ENCODE measurements at regions not wholly inside any gene's neighbourhood (a gene's known extent, or its start where the extent isn't known, plus 50 kb on each side); places are given as distances from the start of the nearest gene placed in this dataset.
"Not testable (repeated sequence)": the region's sequence is repeated elsewhere in the genome, so short reads cannot be mapped to it uniquely, and the experiment has no call there.

DNA sequence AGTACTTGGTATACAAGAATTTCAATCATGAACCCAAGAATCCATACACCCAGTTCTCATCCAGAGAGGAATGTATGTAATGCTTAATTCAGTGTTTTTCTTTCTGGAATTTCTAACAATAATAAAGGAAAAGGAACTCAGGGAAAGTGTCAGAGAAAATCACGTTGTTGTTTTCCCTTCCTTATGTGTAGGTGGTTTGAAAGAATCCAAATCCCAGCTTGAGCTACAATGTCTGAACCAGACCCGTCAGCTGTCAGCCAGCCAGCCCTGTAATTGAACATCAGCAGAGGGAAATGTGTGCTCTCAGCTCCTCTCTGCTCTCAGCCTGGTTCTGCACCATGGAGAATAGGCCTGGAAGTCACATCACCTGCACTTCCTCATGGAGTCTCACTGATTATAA is 126.5 kb downstream of the TMEM30B start:
- no peak for DNase-seq

- no peak for DNase-seq
Observed at GRCh38 chr14:61153914-61154545, 127.1 kb downstream of the TMEM30B start.

DNA sequence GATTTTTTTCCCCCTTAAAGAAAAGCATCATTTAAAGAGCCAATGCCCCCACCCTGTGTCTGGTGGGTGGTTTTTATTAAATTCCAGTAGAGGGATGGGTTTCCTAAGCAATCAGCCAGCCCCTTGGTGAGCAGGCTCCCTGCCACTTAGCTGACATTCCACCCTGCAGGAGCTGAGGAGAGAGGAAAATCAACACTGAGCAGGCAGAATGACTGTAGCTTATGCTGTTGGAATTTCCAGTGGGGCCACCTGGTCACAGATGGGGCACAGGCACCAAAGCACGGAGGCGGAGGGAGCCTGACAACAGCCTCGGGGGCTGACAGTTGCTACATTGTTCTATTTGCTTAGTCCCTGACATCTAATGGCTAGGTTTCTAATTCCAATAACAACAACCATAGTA is 127.7 kb downstream of the TMEM30B start:
- no peak for DNase-seq

DNA sequence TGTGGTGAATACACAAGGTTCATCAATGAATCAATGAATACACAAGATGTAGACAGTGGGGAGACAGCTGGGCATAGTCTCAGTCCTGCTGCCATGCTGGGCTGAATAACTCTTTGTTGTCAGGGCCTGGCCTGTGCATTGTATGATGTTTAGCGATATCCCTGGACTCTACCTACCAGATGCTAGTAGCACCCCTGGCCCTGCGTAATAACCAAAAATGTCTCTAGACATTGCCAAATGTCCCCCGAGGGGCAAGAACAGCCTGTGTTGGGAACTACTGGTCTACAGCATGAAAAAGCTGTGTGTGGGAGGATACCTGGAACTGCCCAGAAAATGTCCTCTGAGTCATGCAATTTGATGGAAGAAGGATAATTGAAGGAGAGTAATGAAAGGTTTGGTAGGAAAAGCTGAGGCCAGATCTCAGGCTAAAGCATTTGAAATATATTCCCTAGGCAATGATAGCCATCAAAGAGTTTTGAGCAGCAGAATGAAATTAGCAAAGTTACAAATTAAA is 128.2 kb downstream of the TMEM30B start:
- no peak for DNase-seq

DNA sequence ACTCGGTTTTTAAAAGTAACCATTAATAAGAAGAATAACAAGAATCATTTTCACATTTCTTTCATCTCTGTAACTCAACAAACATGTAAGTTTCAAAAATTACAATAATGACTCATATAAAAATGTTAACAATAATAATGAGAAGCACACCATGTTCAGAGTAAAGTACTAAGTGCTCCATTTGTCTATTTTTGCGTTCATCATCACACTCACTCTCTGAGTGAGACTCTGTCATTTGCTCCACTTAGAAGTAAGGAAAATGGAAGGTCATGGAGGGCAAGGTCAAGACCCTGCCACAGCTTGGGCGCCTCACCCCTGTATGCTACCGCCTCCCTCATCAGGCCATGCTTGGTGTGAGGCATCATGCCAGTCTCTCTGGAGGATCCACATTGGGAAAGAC is 129.9 kb downstream of the TMEM30B start:
- no peak for DNase-seq

DNA sequence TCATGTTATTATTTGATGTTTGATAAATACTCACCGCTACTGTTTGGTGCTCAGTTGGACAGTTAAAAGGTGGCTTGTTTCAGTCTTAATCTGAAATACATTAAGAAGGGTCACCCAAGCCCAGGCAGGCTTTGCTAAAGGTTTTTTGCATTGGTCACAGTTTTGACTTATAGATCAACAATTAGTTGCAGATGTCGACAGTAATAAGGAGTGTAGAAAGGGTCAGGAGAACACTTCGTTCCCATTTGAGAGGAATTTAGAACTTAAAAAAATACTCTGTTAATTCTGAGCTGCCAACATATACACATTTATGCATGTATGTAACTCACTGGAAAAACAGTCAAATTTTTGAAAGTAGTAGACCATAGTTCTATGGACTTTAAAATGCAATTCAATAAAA is 130.3 kb downstream of the TMEM30B start:
- no peak for DNase-seq

- no peak for DNase-seq
Observed at GRCh38 chr14:61149896-61150295, 131.2 kb downstream of the TMEM30B start.

DNA sequence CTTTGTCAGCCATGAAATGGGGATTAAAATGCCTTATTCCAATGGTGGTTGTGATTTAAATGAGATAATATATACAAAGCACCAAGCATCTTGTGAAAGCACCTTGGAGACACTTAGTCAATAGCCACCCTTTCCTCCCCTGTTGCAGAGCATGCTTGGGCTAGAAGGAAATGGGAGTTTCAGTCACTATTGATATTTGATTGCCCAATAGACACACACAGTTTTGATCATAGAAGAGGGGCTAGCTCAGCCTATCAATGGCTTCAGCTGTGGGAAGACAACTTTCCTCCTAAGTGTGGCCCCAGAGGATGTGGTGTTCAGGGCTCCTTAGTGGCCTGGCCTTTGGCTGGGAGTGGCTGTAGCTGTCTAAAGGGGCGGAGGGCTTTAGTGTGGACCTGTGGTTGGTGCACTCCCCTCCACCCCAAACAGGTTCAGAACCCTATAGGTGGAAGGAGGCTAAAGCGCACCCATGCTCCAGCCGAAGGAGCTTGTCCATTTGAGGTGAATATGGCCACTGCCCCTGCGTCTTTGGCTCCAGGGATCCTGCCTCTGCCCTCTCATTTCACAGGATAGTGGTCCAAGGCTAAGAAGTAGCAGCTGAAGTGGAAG is 132.3 kb downstream of the TMEM30B start:
- DNase-seq, result no peak

DNA sequence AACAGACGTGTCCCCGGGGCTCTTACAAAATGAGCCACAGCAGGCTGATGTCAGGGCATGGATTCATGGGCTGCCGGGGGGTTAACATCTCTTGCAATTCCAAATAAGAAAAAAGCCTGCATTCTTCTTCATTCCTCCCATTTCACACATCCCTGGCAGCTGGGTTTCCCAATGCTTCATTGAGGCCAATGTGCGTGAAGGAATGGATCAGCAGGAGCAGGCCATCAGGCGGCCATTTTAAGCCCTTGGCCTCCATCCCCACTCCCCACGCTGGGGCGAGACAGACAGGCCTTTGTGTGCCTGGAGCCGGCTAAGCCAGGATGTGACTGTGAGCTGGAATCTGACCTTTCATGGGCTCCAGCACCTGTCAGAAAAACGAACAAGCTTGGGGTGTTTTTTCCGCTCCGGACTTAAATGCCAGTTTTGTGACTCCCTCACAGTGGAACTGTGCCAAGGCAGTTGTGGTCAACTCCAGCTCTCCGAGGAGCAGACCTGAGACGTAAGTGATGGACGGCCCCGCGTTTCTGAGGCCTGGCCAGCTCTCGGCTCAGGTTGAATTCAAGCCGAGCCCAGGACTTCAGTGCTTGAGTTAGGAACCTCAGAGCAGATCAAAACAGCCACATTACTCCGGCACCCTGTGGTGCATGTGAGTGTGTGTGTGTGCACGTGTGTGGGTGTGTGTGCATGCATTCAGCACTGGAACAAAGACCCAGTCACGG is 133.1 kb downstream of the TMEM30B start:
- no peak for DNase-seq

- DNase-seq, result no peak
Observed at GRCh38 chr14:61147381-61147821, 133.7 kb downstream of the TMEM30B start.

DNA sequence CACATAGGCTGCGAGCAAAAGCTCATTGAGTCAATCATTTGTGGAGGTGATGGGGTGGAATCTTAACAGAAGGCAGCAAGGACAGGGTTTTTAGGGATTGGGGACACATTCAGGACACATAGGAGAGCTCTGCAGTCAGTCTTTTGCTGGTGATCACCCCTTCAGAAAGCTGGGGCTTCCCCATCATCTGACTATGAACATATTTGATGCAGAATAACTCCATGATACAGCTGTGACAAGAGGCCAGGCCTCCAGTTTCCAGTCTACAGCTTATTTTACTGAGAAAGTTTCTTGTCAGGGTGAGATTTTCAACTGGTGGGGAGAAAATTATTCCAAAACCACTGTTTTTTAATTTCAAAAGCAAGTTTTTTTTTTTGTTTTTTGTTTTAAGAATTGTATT is 134.2 kb downstream of the TMEM30B start:
- DNase-seq, result no peak

DNA sequence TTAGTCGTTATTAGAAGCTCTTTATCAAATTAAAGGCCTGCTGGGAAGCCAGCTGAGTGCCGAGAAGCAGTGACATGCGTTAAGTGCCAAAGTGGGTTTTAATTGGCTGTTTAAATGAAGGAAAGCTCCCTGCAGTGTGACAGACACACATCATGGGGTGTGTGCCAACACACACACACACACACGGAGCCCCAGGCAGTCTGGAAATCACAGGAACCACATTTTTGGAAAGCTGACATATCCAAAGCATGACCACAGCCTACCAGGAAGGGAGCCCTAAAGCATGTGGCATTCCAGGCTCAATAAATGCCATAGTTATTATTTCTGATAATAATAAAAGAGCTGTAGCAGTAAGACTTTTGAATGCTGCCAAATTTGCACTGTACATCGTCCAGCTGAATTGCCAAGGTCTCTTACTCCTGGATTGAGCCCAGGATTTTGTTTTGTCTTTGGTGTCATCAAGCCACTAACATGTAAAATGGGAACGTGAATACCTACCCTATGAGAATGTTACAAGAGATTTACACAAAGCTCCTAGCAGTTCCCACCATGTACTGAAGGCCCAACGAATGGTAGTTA is 135.1 kb downstream of the TMEM30B start:
- DNase-seq, result no peak

DNA sequence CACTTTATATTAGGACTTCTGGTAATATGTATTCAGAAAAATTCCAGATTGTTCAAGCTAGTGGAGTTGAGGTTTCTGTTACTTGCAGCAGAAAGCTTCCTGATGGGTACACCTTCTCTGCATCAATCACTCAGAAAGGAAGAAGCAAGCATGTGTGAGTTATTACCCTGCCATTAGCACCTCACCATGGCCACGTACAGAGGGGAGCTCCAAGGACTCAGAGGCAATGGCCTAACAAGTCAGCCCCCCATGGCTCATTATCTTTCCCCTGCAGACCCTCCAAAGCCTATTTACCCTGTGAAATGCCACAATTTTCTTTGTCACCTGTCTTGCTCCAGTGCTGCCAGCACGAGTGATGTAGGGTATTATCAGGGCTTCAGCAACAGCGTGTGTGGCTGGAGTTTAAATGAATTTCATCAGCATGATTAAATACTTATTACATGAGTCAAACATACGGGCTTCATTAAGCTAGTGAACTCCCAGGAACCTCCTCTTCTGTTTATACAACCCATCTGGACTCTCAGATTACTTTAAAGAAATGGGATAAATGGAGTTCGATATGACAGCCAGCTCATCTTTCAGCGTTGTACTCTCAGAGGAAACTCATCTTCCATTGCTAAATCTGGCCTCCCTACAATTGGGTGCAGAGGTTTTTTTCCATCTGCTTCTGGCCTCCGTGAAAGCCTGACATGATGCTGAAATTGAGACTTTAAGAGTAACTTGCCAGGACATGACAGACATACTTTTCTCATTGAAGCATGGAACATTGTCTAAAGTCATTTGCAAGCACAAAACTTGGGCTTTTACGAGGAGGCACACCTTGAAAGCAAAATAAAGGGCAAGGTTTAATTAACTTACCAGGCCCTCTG is 135.9 kb downstream of the TMEM30B start:
- no peak for DNase-seq

DNA sequence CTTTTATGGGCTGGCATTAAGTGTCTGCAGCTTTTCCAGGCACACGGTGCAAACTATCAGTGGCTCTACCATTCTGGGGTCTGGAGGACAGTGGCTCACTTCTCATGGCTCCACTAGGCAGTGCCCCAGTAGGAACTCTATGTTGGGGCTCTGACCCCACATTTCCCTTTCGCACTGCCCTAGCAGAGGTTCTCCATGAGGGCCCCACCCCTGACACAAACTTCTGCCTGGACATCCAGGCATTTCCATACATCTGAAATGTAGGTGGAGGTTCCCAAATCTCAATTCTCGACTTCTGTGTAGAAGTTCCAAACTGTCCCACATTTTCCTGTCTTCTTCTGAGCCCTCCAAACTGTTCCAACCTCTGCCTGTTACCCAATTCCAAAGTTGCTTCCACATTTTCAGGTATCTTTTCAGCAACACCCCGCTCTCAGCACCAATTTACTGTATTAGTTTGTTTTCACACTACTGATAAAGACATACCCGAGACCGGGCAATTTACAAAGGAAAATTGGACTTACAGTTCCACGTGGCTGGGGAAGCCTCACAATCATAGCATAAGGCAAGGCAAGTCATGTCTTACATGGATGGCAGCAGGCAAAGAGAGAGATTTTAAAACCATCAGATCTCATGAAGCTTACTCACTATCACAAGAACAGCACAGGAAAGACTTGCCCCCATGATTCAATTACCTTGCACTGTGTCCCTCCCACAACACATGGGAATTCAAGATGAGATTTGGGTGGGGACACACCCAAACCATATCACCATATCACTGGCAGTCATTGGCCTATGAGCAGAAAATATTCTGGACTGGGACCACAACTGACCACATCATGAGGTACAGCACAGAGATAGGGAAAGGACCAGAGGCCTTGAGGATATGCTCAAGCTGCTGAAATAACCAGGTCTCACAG is 136.8 kb downstream of the TMEM30B start:
- DNase-seq, result not testable (repeated sequence)

DNA sequence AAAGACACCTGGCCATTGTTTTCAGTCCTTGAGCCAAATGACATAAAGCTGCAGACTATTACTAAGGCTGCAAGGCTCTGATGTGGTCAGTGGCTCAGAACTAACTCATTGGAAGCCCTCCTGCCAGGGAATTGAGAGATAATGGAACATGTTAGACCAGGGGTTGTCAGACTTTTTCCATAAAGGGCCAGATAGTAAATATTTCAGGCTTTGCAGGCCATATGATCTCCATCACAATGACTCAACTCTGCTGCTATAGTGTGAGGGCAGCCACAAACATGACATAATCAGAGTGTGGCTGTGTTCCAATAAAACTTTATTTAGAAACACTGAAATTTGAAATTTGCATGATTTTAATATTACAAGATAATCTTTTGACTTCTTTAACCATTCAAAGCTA is 140.3 kb downstream of the TMEM30B start:
- no peak for DNase-seq

- no peak for DNase-seq
Observed at GRCh38 chr14:61140271-61140670, 140.9 kb downstream of the TMEM30B start.

DNA sequence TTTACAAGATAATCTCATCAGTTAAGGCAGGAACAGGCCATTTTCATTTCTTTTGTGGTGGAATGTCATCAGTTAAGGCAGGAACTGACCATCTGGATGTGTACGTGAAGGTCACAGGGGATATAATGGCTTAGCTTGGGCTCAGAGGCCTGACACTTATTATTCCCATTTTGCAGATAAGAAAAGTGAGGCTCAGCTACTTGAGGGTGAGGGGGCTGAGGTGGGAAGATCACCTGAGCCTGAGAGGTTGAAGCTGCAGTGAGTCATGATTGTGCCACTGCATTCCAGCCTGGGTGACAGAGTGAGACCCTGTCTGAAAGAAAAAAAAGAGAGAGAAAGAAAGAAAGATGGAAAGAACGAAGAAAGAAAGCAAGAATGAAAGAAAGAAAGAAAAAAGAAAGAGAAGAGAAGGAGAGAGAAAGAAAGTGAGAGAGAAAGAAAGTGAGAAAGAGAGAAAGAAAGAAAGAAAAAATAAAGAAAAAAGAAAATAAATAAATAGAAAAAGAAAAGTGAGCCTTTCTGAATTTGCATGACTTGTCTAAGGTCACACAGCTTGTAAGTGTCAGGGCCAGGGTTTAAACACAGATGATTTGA is 142.0 kb downstream of the TMEM30B start:
- DNase-seq, result no peak

DNA sequence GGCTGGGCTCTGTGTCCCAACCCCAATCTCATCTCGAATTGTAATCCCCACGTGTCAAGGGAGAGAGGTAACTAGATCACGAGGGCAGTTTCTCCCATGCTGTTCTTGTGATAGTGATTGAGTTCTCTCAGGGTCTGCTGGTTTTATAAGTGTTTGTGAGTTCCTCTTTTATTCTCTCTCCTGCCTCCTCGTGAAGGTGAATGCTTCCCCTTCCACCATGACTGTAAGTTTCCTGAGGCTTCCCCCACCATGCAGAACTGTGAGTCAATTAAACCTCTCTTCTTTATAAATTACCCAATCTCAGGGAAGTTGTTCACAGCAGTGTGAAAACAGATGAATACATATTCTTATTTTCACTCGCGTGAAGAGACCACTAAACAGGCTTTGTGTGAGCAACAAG is 148.2 kb downstream of the TMEM30B start:
- no peak for DNase-seq

GRCh38 chr14:61132336-61132735 is 148.8 kb downstream of the TMEM30B start:
- DNase-seq, result no peak

DNA sequence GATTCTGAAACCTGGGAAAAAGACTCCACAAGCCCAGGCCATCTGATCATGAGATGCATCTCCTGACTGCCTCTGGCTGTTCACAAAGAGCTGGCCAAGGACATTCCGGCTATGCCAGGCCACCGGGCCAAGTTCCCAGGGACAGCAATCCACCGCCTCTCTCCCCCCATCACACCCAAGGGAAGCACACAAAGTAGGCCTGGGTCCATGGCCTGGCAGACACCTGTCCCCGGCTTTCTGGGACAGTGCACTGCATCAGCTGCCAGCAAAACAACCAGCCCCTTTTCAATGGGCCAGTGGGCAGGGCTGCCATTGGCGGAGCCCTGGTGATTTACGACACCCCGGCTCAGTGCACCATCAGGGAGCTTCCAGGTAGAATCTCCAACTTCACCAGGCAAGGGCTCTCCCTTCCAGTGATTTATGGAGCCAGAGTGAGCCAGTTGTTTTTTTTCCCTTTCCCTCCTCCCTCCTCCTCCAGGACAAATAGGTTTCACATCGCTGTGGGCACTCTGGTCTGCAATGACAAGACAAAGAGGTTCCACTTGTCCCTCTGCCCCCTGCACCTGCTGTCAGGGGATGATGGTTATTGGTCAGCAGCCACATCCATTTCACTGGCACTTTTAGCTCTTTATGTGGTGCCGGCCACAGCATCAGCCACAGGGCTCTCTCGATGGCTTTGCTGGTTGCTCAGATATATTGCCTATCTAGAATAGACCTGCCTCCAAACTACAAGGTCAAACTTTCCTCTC is 149.6 kb downstream of the SLC38A6 start:
- no peak for DNase-seq
